ENCODE measurements at regions not wholly inside any gene's neighbourhood (a gene's known extent, or its start where the extent isn't known, plus 50 kb on each side); places are given as distances from the start of the nearest gene placed in this dataset.

GRCh38 chr10:47195274-47195885 is 104.6 kb upstream of the GDF10 start:
- DNase-seq, result no peak

- no peak for DNase-seq
Observed at GRCh38 chr10:47196691-47197090, 103.3 kb upstream of the GDF10 start.

GRCh38 chr10:47198221-47198620 is 101.8 kb upstream of the GDF10 start:
- DNase-seq, result no peak

- DNase-seq, result no peak
Observed at GRCh38 chr10:47205192-47205591, 94.8 kb upstream of the GDF10 start.

GRCh38 chr10:47206449-47207280 is 93.3 kb upstream of the GDF10 start:
- no peak for DNase-seq

GRCh38 chr10:47207281-47207615 is 92.7 kb upstream of the GDF10 start:
- DNase-seq, result no peak

- no peak for DNase-seq
Observed at GRCh38 chr10:47207894-47208469, 92.0 kb upstream of the GDF10 start.

GRCh38 chr10:47209466-47209865 is 90.5 kb upstream of the GDF10 start:
- DNase-seq, result no peak

GRCh38 chr10:47214520-47214919 is 85.5 kb upstream of the GDF10 start:
- DNase-seq, result no peak

- no peak for DNase-seq
Observed at GRCh38 chr10:47217113-47217512, 82.9 kb upstream of the GDF10 start.

GRCh38 chr10:47218803-47219202 is 81.2 kb upstream of the GDF10 start:
- no peak for DNase-seq

GRCh38 chr10:47222461-47222860 is 77.5 kb upstream of the GDF10 start:
- DNase-seq, result no peak

- no peak for DNase-seq
Observed at GRCh38 chr10:47223236-47223635, 76.8 kb upstream of the GDF10 start.

GRCh38 chr10:47224546-47225218 is 75.3 kb upstream of the GDF10 start:
- no peak for DNase-seq

GRCh38 chr10:47225219-47225927 is 74.6 kb upstream of the GDF10 start:
- DNase-seq, result no peak

GRCh38 chr10:47225928-47226645 is 73.9 kb upstream of the GDF10 start:
- DNase-seq, result no peak

- DNase-seq, result no peak
Observed at GRCh38 chr10:47230482-47230881, 69.5 kb upstream of the GDF10 start.

GRCh38 chr10:47230957-47231356 is 69.0 kb upstream of the GDF10 start:
- DNase-seq, result no peak

- DNase-seq, result no peak
Observed at GRCh38 chr10:47231414-47231813, 68.6 kb upstream of the GDF10 start.

- DNase-seq, result no peak
Observed at GRCh38 chr10:47233631-47234030, 66.4 kb upstream of the GDF10 start.

- no peak for DNase-seq
Observed at GRCh38 chr10:47235484-47235883, 64.5 kb upstream of the GDF10 start.

Measured in activated CD4-positive, alpha-beta T cell treated with anti-CD3 and anti-CD28 coated beads, Interleukin-2, amount 50 U/mL, for 4 hours (primary cell).